ENCODE measurements at regions not wholly inside any gene's neighbourhood (a gene's known extent, or its start where the extent isn't known, plus 50 kb on each side); places are given as distances from the start of the nearest gene placed in this dataset.

- peaks cover 0 to 3% (median 0%) of the 10 kb centered on the region in 3 donors for H3K27me3 ChIP-seq (ENCODE audit: control insufficient read depth in 3 of 3, insufficient read depth in 3 of 3, low read length in 2 of 3)
- no peak overlapping the region for H3K27ac ChIP-seq (ENCODE audit: low read depth in 1 of 2, low read length in 1 of 2)
- no peaks in the 10 kb centered on the region for H3K36me3 ChIP-seq (ENCODE audit: control insufficient read depth in 4 of 4, insufficient read depth in 4 of 4, low read length in 4 of 4)
- no peak for ATAC-seq (ENCODE audit: insufficient read depth, low FRiP score)
- peaks cover 0 to 4% (median 0%) of the 10 kb centered on the region in 4 donors for H3K9me3 ChIP-seq (ENCODE audit: control insufficient read depth in 4 of 4, insufficient read depth in 3 of 4, low read length in 3 of 4)
- DNase-seq, result no peak
- H3K9ac ChIP-seq (ENCODE audit: insufficient read depth in 1 of 2, low read length in 2 of 2), result no peak overlapping the region
- H3K4me3 ChIP-seq, result no peak overlapping the region
- no peak for TF ChIP-seq CTCF (IDR thresholded peaks at IDR 0.05; ENCODE audit: control extremely low read depth, extremely low read depth)
- 75 to 77% methylated on average over 5 of the region's 5 CpGs for WGBS, 2 donors
- H3K4me1 ChIP-seq (ENCODE audit: control insufficient read depth in 5 of 5, insufficient read depth in 5 of 5, low read length in 5 of 5), result peaks cover 0 to 13% (median 0%) of the 10 kb centered on the region in 5 donors
These were observed 253.0 kb downstream of the PRDM2 start for GRCh38 chr1:13952985-13953384.

- ATAC-seq (ENCODE audit: insufficient read depth, low FRiP score) (no peak), DNase-seq (peak in 2 of 3 donors; percentile 40 to 74)
- Histone ChIP-seq H3K9ac (ENCODE audit: insufficient read depth in 1 of 2, low read length in 2 of 2) (no peak overlapping the region), H3K4me1 (ENCODE audit: control insufficient read depth in 5 of 5, insufficient read depth in 5 of 5, low read length in 5 of 5) (peaks cover 0 to 5% (median 0%) of the 10 kb centered on the region in 5 donors), H3K27me3 (ENCODE audit: control insufficient read depth in 3 of 3, insufficient read depth in 3 of 3, low read length in 2 of 3) (peaks cover 0 to 3% (median 2%) of the 10 kb centered on the region in 3 donors), H3K9me3 (ENCODE audit: control insufficient read depth in 4 of 4, insufficient read depth in 3 of 4, low read length in 3 of 4) (peaks cover 0 to 3% (median 0%) of the 10 kb centered on the region in 4 donors), H3K36me3 (ENCODE audit: control insufficient read depth in 4 of 4, insufficient read depth in 4 of 4, low read length in 4 of 4) (no peaks in the 10 kb centered on the region), H3K27ac (ENCODE audit: low read depth in 1 of 2, low read length in 1 of 2) (no peak overlapping the region), H3K4me3 (no peak overlapping the region)
- 39 to 63% methylated on average over 4 of the region's 4 CpGs for WGBS, 2 donors
- TF ChIP-seq CTCF (IDR thresholded peaks at IDR 0.05; ENCODE audit: control extremely low read depth, extremely low read depth), result no peak
These were observed 256.4 kb downstream of the PRDM2 start for GRCh38 chr1:13956393-13956792.

GRCh38 chr1:13960375-13960987 is 260.5 kb downstream of the PRDM2 start:
- WGBS, 2 donors, result 13% methylated on average over 12 of the region's 12 CpGs
- ATAC-seq (ENCODE audit: insufficient read depth, low FRiP score), result peak; percentile 74
- DNase-seq, result peak; percentile 68 to 77 (median 71)
- Histone ChIP-seq H3K4me3 (no peak overlapping the region), H3K36me3 (ENCODE audit: control insufficient read depth in 4 of 4, insufficient read depth in 4 of 4, low read length in 4 of 4) (no peaks in the 10 kb centered on the region), H3K9me3 (ENCODE audit: control insufficient read depth in 4 of 4, insufficient read depth in 3 of 4, low read length in 3 of 4) (peaks cover 0 to 3% (median 0%) of the 10 kb centered on the region in 4 donors), H3K9ac (ENCODE audit: insufficient read depth in 1 of 2, low read length in 2 of 2) (no peak overlapping the region), H3K27ac (ENCODE audit: low read depth in 1 of 2, low read length in 1 of 2) (no peak overlapping the region), H3K4me1 (ENCODE audit: control insufficient read depth in 5 of 5, insufficient read depth in 5 of 5, low read length in 5 of 5) (peaks cover 0 to 5% (median 0%) of the 10 kb centered on the region in 5 donors), H3K27me3 (ENCODE audit: control insufficient read depth in 3 of 3, insufficient read depth in 3 of 3, low read length in 2 of 3) (peaks cover 0 to 2% (median 2%) of the 10 kb centered on the region in 3 donors)
- peak; percentile 89 for TF ChIP-seq CTCF (IDR thresholded peaks at IDR 0.05; ENCODE audit: control extremely low read depth, extremely low read depth)
